ENCODE measurements at regions not wholly inside any gene's neighbourhood (a gene's known extent, or its start where the extent isn't known, plus 50 kb on each side); places are given as distances from the start of the nearest gene placed in this dataset.

- H3K36me3 ChIP-seq: no peaks in the 10 kb centered on the region
- no peaks in the 10 kb centered on the region for H3K27me3 ChIP-seq
- TF ChIP-seq Cebpa-rat (IDR thresholded peaks at IDR 0.05): no peak
- H3K4me2 ChIP-seq: no peak overlapping the region
- H3K4me1 ChIP-seq: no peaks in the 10 kb centered on the region
- H3K9ac ChIP-seq: no peak overlapping the region
- no peak overlapping the region for H3K27ac ChIP-seq
- H3K4me3 ChIP-seq: no peak overlapping the region
- no peaks in the 10 kb centered on the region for H4K20me1 ChIP-seq
- H3K9me3 ChIP-seq: no peaks in the 10 kb centered on the region
Measured at GRCh38 chr11:45424411-45425180, 138.5 kb upstream of the SYT13 start.

- Histone ChIP-seq H3K4me3 (no peak overlapping the region), H3K4me1 (no peaks in the 10 kb centered on the region), H3K4me2 (no peak overlapping the region), H3K27ac (no peak overlapping the region), H3K27me3 (no peaks in the 10 kb centered on the region), H3K9me3 (peaks cover 3% of the 10 kb centered on the region), H3K36me3 (no peaks in the 10 kb centered on the region), H4K20me1 (no peaks in the 10 kb centered on the region), H3K9ac (no peak overlapping the region)
- no peak for TF ChIP-seq Cebpa-rat (IDR thresholded peaks at IDR 0.05)
Measured at GRCh38 chr11:45423475-45424120, 137.5 kb upstream of the SYT13 start.

GRCh38 chr11:45423036-45423435, 136.9 kb upstream of the SYT13 start:
- Histone ChIP-seq H4K20me1 (no peaks in the 10 kb centered on the region), H3K4me1 (no peaks in the 10 kb centered on the region), H3K9me3 (peaks cover 9% of the 10 kb centered on the region), H3K4me3 (no peak overlapping the region), H3K27ac (no peak overlapping the region), H3K9ac (no peak overlapping the region), H3K27me3 (no peaks in the 10 kb centered on the region), H3K4me2 (no peak overlapping the region), H3K36me3 (no peaks in the 10 kb centered on the region)
- no peak for TF ChIP-seq Cebpa-rat (IDR thresholded peaks at IDR 0.05)

GRCh38 chr11:45414088-45414487, 127.9 kb upstream of the SYT13 start:
- Histone ChIP-seq H3K36me3 (no peaks in the 10 kb centered on the region), H3K27me3 (peaks cover 28% of the 10 kb centered on the region), H3K4me2 (no peak overlapping the region), H3K4me1 (no peaks in the 10 kb centered on the region), H3K4me3 (no peak overlapping the region), H3K9ac (no peak overlapping the region), H3K27ac (no peak overlapping the region), H4K20me1 (peaks cover 7% of the 10 kb centered on the region; the same call in 1 of the 2 replicates), H3K9me3 (peaks cover 9% of the 10 kb centered on the region)
- no peak for TF ChIP-seq Cebpa-rat (IDR thresholded peaks at IDR 0.05)

- H3K9me3 ChIP-seq: peaks cover 3% of the 10 kb centered on the region; the same call in 1 of the 2 replicates
- no peak overlapping the region for H3K27ac ChIP-seq
- H3K36me3 ChIP-seq: no peaks in the 10 kb centered on the region
- H3K4me3 ChIP-seq: no peak overlapping the region
- no peak overlapping the region for H3K4me2 ChIP-seq
- no peak overlapping the region for H3K9ac ChIP-seq
- H3K27me3 ChIP-seq: peaks cover 28% of the 10 kb centered on the region
- H3K4me1 ChIP-seq: no peaks in the 10 kb centered on the region
- H4K20me1 ChIP-seq: peaks cover 7% of the 10 kb centered on the region; the same call in 1 of the 2 replicates
- TF ChIP-seq Cebpa-rat (IDR thresholded peaks at IDR 0.05): no peak
Measured at GRCh38 chr11:45413156-45413858, 127.2 kb upstream of the SYT13 start.

- Histone ChIP-seq H3K4me2 (no peak overlapping the region), H3K4me3 (no peak overlapping the region), H3K9me3 (no peaks in the 10 kb centered on the region), H3K36me3 (no peaks in the 10 kb centered on the region), H3K27ac (no peak overlapping the region), H3K9ac (no peak overlapping the region), H3K27me3 (peaks cover 34% of the 10 kb centered on the region), H4K20me1 (peaks cover 7% of the 10 kb centered on the region; the same call in 1 of the 2 replicates), H3K4me1 (no peaks in the 10 kb centered on the region)
- no peak for TF ChIP-seq Cebpa-rat (IDR thresholded peaks at IDR 0.05)
Measured at GRCh38 chr11:45412521-45412920, 126.4 kb upstream of the SYT13 start.

GRCh38 chr11:45412051-45412471, 125.9 kb upstream of the SYT13 start:
- no peaks in the 10 kb centered on the region for H3K4me1 ChIP-seq
- H3K9me3 ChIP-seq: no peaks in the 10 kb centered on the region
- no peak overlapping the region for H3K27ac ChIP-seq
- TF ChIP-seq Cebpa-rat (IDR thresholded peaks at IDR 0.05): no peak
- H3K27me3 ChIP-seq: peaks cover 39% of the 10 kb centered on the region
- H3K9ac ChIP-seq: no peak overlapping the region
- no peak overlapping the region for H3K4me3 ChIP-seq
- H3K4me2 ChIP-seq: no peak overlapping the region
- peaks cover 7% of the 10 kb centered on the region; the same call in 1 of the 2 replicates for H4K20me1 ChIP-seq
- H3K36me3 ChIP-seq: no peaks in the 10 kb centered on the region

GRCh38 chr11:45411228-45411946, 125.2 kb upstream of the SYT13 start:
- no peaks in the 10 kb centered on the region for H3K9me3 ChIP-seq
- H3K4me3 ChIP-seq: no peak overlapping the region
- no peak overlapping the region for H3K4me2 ChIP-seq
- H3K27me3 ChIP-seq: peaks cover 42% of the 10 kb centered on the region
- no peaks in the 10 kb centered on the region for H3K36me3 ChIP-seq
- no peak overlapping the region for H3K27ac ChIP-seq
- no peak for TF ChIP-seq Cebpa-rat (IDR thresholded peaks at IDR 0.05)
- H3K4me1 ChIP-seq: no peaks in the 10 kb centered on the region
- peaks cover 7% of the 10 kb centered on the region; the same call in 1 of the 2 replicates for H4K20me1 ChIP-seq
- no peak overlapping the region for H3K9ac ChIP-seq

GRCh38 chr11:45410391-45411227, 124.5 kb upstream of the SYT13 start:
- no peak overlapping the region for H3K27ac ChIP-seq
- H3K27me3 ChIP-seq: peaks cover 42% of the 10 kb centered on the region
- H3K9ac ChIP-seq: no peak overlapping the region
- no peaks in the 10 kb centered on the region for H3K4me1 ChIP-seq
- no peak for TF ChIP-seq Cebpa-rat (IDR thresholded peaks at IDR 0.05)
- H3K9me3 ChIP-seq: no peaks in the 10 kb centered on the region
- no peak overlapping the region for H3K4me3 ChIP-seq
- H3K36me3 ChIP-seq: no peaks in the 10 kb centered on the region
- no peak overlapping the region for H3K4me2 ChIP-seq
- peaks cover 7% of the 10 kb centered on the region; the same call in 1 of the 2 replicates for H4K20me1 ChIP-seq

Measured in BLaER1 (cell line).